Esophagus muscularis mucosa (tissue), 4 donors: ENCODE measurements at regions not wholly inside any gene's neighbourhood (a gene's known extent, or its start where the extent isn't known, plus 50 kb on each side); places are given as distances from the start of the nearest gene placed in this dataset.

Source experiments
- DNase-seq: peaks from one replicate; pipeline ENCODE4 v3.0.0-alpha.2; 2017; ENCODE audit errors: extremely low spot score
- H3K27ac ChIP-seq, 4 donors: fragments of 200-600 bp; sonication (generic); replicated peaks in 1 of 4; 1 replicate in 3 of 4; 2 replicates in 1 of 4; pipeline ENCODE4 v1.5.1; 2016 to 2019; ENCODE audit warnings: mild to moderate bottlenecking in 1 of 4
- H3K27me3 ChIP-seq, 4 donors: fragments of 200-600 bp; sonication (generic); one replicate each; pipeline versions ENCODE4 v1.5.1 to v1.6.0; 2016 to 2019
- H3K36me3 ChIP-seq, 4 donors: fragments of 200-600 bp; sonication (generic); one replicate each; pipeline ENCODE4 v1.5.1; 2016 to 2019
- H3K4me1 ChIP-seq, 4 donors: fragments of 200-600 bp; sonication (generic); one replicate each; pipeline ENCODE4 v1.5.1; 2016 to 2019
- H3K4me3 ChIP-seq, 4 donors: fragments of 200-600 bp; sonication (generic); 1 replicate in 2 of 4; 2 replicates in 2 of 4; pipeline ENCODE4 v1.5.1; 2016 to 2019; ENCODE audit warnings: mild to moderate bottlenecking in 4 of 4, moderate library complexity in 1 of 4
- H3K9me3 ChIP-seq, 4 donors: fragments of 200-600 bp; sonication (generic); 1 replicate in 3 of 4; 2 replicates in 1 of 4; pipeline ENCODE4 v1.5.1; 2016 to 2019
- EP300 ChIP-seq: sonication (generic); formaldehyde crosslinking; IDR thresholded peaks from one replicate; pipeline ENCODE4 v1.6.1; 2017; ENCODE audit warnings: antibody characterized with exemption
- POLR2A ChIP-seq: fragments of 450-650 bp; IDR thresholded peaks from one replicate; pipeline ENCODE4 v1.6.1; 2017; ENCODE audit warnings: antibody characterized with exemption, moderate library complexity, mild to moderate bottlenecking, low read depth
- POLR2AphosphoS5 ChIP-seq, 2 donors: sonication (generic); formaldehyde crosslinking; IDR thresholded peaks; one replicate each; pipeline ENCODE4 v1.6.1; 2017; ENCODE audit warnings: antibody characterized with exemption in 2 of 2
- WGBS: methylation state at CpG from one replicate; pipeline ENCODE4 v1.1.5; 2018; 5-methylcytosine and 5-hydroxymethylcytosine counted together
- intact Hi-C: fragments of 100-400 bp; cut with DNase I; formaldehyde crosslinking; loops from one replicate; pipeline ENCODE4 v1.15.1; 2023
- TF ChIP-seq, protein P1 (sequence below), 3 experiments: fragments of 200-600 bp in 2 of 3; fragments of 450-650 bp in 1 of 3; sonication (generic) in 2 of 3; IDR thresholded peaks; one replicate each; pipeline ENCODE4 v1.5.1; 2017 to 2019; ENCODE audit warnings: antibody characterized with exemption in 3 of 3, mild to moderate bottlenecking in 2 of 3, moderate library complexity in 1 of 3

DNA sequence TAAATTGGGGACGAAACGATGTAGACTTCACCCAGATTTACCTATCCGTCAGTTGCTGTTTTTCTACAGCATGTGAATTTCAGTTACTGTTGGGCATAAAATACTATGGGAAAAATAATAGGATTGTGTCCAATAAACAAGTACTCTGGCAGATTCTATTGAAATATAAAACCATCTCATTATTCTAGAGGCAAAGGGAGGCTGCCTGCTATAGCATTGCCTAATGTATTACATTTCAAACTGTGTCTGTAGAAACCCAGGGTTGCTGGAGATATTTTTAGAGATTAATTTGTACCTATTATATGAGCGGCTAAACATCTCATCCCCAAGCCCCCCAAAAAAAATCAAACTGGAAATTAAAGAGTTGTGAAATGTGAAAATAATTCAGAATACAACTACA lies 159.6 kb upstream of the IL12A start:
- intact Hi-C loops = loop anchor here (5.0 kb wide), 1 partner anchor 53 kb away; no protein-coding TSS in a partner anchor
- Histone ChIP-seq H3K4me1 (peaks cover 39 to 64% (median 63%) of the 10 kb centered on the region in 4 donors), H3K36me3 (no peaks in the 10 kb centered on the region), H3K27me3 (no peaks in the 10 kb centered on the region), H3K27ac (peak overlapping the region in 3 of 4 donors; percentile 12 to 54 (median 50)), H3K4me3 (no peak overlapping the region), H3K9me3 (no peaks in the 10 kb centered on the region)
- no peak for DNase-seq
- 88% methylated on average over 4 of the region's 4 CpGs for WGBS
- TF ChIP-seq POLR2AphosphoS5 (IDR thresholded peaks at IDR 0.05) = no peak
- no peak for TF ChIP-seq EP300
- TF ChIP-seq POLR2A = no peak
- TF ChIP-seq, protein P1, sequence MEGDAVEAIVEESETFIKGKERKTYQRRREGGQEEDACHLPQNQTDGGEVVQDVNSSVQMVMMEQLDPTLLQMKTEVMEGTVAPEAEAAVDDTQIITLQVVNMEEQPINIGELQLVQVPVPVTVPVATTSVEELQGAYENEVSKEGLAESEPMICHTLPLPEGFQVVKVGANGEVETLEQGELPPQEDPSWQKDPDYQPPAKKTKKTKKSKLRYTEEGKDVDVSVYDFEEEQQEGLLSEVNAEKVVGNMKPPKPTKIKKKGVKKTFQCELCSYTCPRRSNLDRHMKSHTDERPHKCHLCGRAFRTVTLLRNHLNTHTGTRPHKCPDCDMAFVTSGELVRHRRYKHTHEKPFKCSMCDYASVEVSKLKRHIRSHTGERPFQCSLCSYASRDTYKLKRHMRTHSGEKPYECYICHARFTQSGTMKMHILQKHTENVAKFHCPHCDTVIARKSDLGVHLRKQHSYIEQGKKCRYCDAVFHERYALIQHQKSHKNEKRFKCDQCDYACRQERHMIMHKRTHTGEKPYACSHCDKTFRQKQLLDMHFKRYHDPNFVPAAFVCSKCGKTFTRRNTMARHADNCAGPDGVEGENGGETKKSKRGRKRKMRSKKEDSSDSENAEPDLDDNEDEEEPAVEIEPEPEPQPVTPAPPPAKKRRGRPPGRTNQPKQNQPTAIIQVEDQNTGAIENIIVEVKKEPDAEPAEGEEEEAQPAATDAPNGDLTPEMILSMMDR (IDR thresholded peaks at IDR 0.05) = no peak

DNA sequence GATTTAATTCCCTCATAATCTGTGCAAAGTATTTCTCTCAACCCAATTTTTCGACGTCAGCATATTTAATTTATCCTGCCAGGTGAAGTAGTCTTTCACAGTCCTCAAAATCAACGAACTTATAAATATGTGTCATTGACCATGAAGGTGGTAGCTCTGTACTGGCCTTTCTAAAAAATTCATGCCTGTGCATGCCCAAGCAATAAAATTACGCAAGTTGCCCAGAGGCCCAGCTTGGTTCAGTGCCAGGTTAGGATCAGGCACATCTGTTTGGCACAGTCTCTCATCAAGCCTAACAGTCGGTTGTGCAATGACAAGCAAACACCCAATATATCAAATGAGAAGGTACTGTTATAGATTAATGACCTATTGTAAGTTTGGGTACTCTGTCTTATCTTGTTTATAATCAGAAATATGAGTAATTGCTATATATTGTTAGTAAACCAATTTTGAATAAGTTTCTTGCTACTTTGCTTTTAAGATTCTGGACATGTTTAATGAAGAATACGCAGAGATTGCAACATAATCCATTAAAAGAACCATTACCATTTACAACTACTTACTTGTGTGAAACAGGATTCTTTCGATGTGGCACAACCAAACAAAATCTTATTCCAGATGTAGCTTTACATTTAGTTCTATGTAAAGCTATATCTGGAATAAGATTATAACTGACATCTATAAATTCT lies 159.0 kb upstream of the IL12A start:
- 55% methylated on average over 7 of the region's 7 CpGs for WGBS
- H3K9me3 ChIP-seq = no peaks in the 10 kb centered on the region
- no peak overlapping the region for H3K4me3 ChIP-seq
- no peaks in the 10 kb centered on the region for H3K27me3 ChIP-seq
- no peaks in the 10 kb centered on the region for H3K36me3 ChIP-seq
- no peak for DNase-seq
- TF ChIP-seq, protein P1 (IDR thresholded peaks at IDR 0.05) = no peak
- peak; percentile 37 to 59 for TF ChIP-seq POLR2AphosphoS5 (IDR thresholded peaks at IDR 0.05)
- peak overlapping the region; percentile 5 to 54 (median 31) for H3K27ac ChIP-seq
- intact Hi-C loops = loop anchor here (2.0 to 5.0 kb wide), 2 partner anchors 53 to 177 kb away; no protein-coding TSS in a partner anchor
- H3K4me1 ChIP-seq = peaks cover 33 to 60% (median 57%) of the 10 kb centered on the region in 4 donors

DNA sequence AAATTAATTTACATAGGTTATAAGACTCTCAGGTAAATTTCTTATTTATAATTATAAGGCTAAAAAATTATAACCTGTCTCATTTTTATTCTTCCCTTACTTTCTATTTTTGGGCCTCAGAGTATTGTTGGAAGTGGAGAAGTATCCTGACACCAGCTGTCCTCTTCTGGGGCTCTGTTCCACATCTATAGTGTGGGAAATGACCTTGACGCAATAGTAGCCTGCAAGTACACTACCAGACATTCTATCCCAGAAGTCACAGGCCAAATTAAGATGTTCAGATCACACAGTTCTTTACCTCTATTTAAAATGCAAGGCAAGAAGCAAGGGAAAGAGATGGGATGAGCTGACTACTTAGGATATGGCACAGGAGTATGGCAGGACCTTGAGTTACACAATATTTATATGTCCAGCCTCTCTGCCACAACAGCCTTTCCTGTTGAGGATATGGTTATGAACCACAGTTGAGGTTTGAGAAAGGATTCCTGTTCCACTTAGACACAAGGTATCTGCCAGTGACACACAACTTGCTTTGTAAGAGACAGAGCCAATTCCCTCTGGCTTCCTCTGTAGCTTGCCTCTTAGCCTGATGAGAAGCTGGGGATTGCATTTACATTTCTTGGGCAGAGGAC lies 158.0 kb upstream of the IL12A start:
- intact Hi-C loops = loop anchor here (2.0 kb wide), 1 partner anchor 176 kb away; no protein-coding TSS in a partner anchor
- H3K27ac ChIP-seq = no peak overlapping the region
- no peaks in the 10 kb centered on the region for H3K9me3 ChIP-seq
- 88% methylated on average over 1 of the region's 1 CpG for WGBS
- H3K36me3 ChIP-seq = no peaks in the 10 kb centered on the region
- no peak for DNase-seq
- peaks cover 24 to 59% (median 52%) of the 10 kb centered on the region in 4 donors for H3K4me1 ChIP-seq
- H3K4me3 ChIP-seq = no peak overlapping the region
- H3K27me3 ChIP-seq = no peaks in the 10 kb centered on the region
- TF ChIP-seq POLR2AphosphoS5 (IDR thresholded peaks at IDR 0.05) = no peak

DNA sequence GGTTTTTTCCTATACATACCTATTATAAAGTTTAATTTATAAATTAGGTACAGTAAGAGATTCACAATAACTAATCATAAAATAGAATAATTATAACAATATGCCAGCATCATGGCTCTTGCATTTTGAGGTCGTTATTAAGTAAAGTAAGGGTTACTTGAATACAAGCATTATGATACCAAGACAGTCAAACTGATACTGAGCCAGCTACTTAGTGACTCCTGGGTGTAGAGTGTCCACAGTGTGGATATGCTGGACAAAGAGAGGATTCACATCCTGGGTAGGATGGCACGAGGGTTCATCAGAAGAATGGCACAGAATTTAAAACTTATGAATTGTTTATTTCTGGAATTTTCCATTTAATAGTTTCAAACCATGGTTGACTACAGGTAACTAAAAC lies 157.2 kb upstream of the IL12A start:
- Histone ChIP-seq H3K27me3 (no peaks in the 10 kb centered on the region), H3K4me1 (peaks cover 28 to 59% (median 53%) of the 10 kb centered on the region in 4 donors), H3K4me3 (no peak overlapping the region), H3K9me3 (no peaks in the 10 kb centered on the region), H3K36me3 (no peaks in the 10 kb centered on the region), H3K27ac (no peak overlapping the region)
- intact Hi-C loops = loop anchor here (2.0 kb wide), 1 partner anchor 175 kb away; no protein-coding TSS in a partner anchor
- 82% methylated on average over 2 of the region's 2 CpGs for WGBS
- TF ChIP-seq POLR2AphosphoS5 (IDR thresholded peaks at IDR 0.05) = no peak
- TF ChIP-seq, protein P1 (IDR thresholded peaks at IDR 0.05) = no peak
- TF ChIP-seq EP300 = no peak
- TF ChIP-seq POLR2A = no peak
- DNase-seq = no peak

DNA sequence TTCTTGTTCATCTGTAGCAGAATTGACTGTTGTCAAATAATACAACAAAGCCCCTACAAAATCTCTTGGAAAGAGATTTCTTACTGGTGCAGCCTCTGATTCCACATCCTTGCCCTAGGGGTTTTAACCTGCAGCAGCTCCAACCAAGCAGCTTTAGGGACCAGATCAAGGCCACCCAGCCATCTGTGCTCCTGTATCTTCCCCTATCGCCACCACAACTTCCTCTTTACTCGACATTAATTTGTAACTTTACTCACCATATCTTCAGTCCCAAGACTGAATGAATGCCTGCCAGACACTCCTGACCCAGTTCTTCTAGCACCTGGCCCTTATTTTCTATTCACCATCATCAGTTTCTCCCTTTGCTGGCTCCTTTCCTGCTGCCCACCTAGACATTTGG lies 156.6 kb upstream of the IL12A start:
- Histone ChIP-seq H3K36me3 (no peaks in the 10 kb centered on the region), H3K9me3 (no peaks in the 10 kb centered on the region), H3K27me3 (no peaks in the 10 kb centered on the region), H3K27ac (no peak overlapping the region), H3K4me3 (no peak overlapping the region), H3K4me1 (peaks cover 34 to 62% (median 55%) of the 10 kb centered on the region in 4 donors)
- intact Hi-C loops = no loop called here
- 81% methylated on average over 2 of the region's 2 CpGs for WGBS
- no peak for TF ChIP-seq EP300
- TF ChIP-seq, protein P1 (IDR thresholded peaks at IDR 0.05) = no peak
- no peak for TF ChIP-seq POLR2A
- no peak for TF ChIP-seq POLR2AphosphoS5 (IDR thresholded peaks at IDR 0.05)
- DNase-seq = no peak
